ENCODE measurements at regions not wholly inside any gene's neighbourhood (a gene's known extent, or its start where the extent isn't known, plus 50 kb on each side); places are given as distances from the start of the nearest gene placed in this dataset.

- no peaks in the 10 kb centered on the region for H3F3A ChIP-seq (replicated peaks; ENCODE audit: low read depth)
Observed at GRCh38 chr2:13596233-13596632, 879.5 kb downstream of the TRIB2 start.

More at GRCh38 chr2:13596233-13596632, 879.5 kb downstream of the TRIB2 start:
- H3K79me2 ChIP-seq (replicated peaks; ENCODE audit: insufficient read depth), result no peaks in the 10 kb centered on the region
- H3K36me3 Mint-ChIP-seq (ENCODE audit: low read depth), result no peaks in the 10 kb centered on the region
- no peak overlapping the region for H3K27ac Mint-ChIP-seq
- H2AFZ ChIP-seq, result no peak overlapping the region
- no peak for DNase-seq (ENCODE audit: low spot score)
- no peaks in the 10 kb centered on the region for H3K36me3 ChIP-seq (ENCODE audit: insufficient read depth)
- 0 out of 2 replicates have a peak, but pooled peaks cover 6% of the 10 kb centered on the region for H3K9me2 ChIP-seq (ENCODE audit: insufficient read depth)
- H3K27ac ChIP-seq (ENCODE audit: low read depth), result no peak overlapping the region
- H3K27me3 ChIP-seq (ENCODE audit: insufficient read depth), result no peaks in the 10 kb centered on the region
- H3K4me3 ChIP-seq, result no peak overlapping the region
- H3K4me1 ChIP-seq (ENCODE audit: insufficient read depth), result no peaks in the 10 kb centered on the region
- no peaks in the 10 kb centered on the region for H3K4me1 Mint-ChIP-seq
- H3K4me3 Mint-ChIP-seq, result no peak overlapping the region
- H3K4me2 ChIP-seq, result no peak overlapping the region
- ATAC-seq, result no peak
- peaks cover 3% of the 10 kb centered on the region for H3K27me3 Mint-ChIP-seq (ENCODE audit: insufficient read depth, low read depth, poor library complexity)
- no peaks in the 10 kb centered on the region for H3K9me3 Mint-ChIP-seq
- TF ChIP-seq JUNB (IDR thresholded peaks at IDR 0.05; ENCODE audit: unreplicated experiment), result no peak
- no peak for TF ChIP-seq EZH2 (IDR thresholded peaks at IDR 0.05; ENCODE audit: low read depth, unreplicated experiment)
- TF ChIP-seq POLR2AphosphoS5 (IDR thresholded peaks at IDR 0.05; ENCODE audit: low read depth), result no peak
- no peak for TF ChIP-seq ETS1 (IDR thresholded peaks at IDR 0.05)
- no peak for TF ChIP-seq REST (IDR thresholded peaks at IDR 0.05; ENCODE audit: unreplicated experiment)
- TF ChIP-seq ZNF462 (CRISPR knock-in tag; IDR thresholded peaks at IDR 0.05), result no peak
- no peak for TF ChIP-seq CTCF (conservative IDR thresholded peaks at IDR 0.05; ENCODE audit: low read depth in 2 of 2)
- no peak for TF ChIP-seq EZH2phosphoT487 (IDR thresholded peaks at IDR 0.05; ENCODE audit: unreplicated experiment)
- no peak for TF ChIP-seq ZNF331 (CRISPR knock-in tag; IDR thresholded peaks at IDR 0.05; ENCODE audit: low read depth)
- TF ChIP-seq STAT1 (IDR thresholded peaks at IDR 0.05; ENCODE audit: unreplicated experiment), result no peak
- TF ChIP-seq ZNF114 (CRISPR knock-in tag; IDR thresholded peaks at IDR 0.05), result no peak
- no peak for TF ChIP-seq CREB1 (CRISPR knock-in tag; IDR thresholded peaks at IDR 0.05; ENCODE audit: low read depth)
- TF ChIP-seq NANOG (IDR thresholded peaks at IDR 0.05; ENCODE audit: borderline replicate concordance), result no peak
- no peaks in the 10 kb centered on the region for H4K20me1 ChIP-seq (replicated peaks; ENCODE audit: insufficient read depth)
